ENCODE measurements at regions not wholly inside any gene's neighbourhood (a gene's known extent, or its start where the extent isn't known, plus 50 kb on each side); places are given as distances from the start of the nearest gene placed in this dataset.

DNA sequence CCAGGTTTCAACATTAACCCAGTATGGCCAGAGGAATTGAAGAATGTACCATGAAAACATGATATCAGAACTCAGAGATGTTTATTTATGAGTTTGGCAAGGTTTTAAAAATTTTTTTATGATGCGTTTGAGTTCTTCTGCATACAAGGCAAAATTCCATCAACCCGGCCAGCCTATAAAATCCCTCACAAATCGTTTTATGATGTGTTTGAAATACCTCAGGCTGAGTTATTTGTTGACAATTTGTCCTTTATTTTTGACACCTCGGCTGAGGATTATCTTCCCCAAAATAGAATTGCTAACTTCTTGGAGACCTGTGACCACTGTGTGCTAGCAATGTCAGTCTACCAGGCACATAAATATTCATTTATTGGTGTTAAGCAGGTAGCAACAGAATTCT lies 91.9 kb upstream of the SLC24A3 start:
- Histone ChIP-seq H3K36me3 (no peaks in the 10 kb centered on the region), H3K4me3 (no peak overlapping the region), H3K27ac (no peak overlapping the region), H3K4me1 (no peaks in the 10 kb centered on the region), H3K27me3 (no peaks in the 10 kb centered on the region), H3K9me3 (no peaks in the 10 kb centered on the region)
- DNase-seq: no peak
- intact Hi-C loops (cut with DNase I): no loop called here
- 48 to 51% methylated on average over 4 of the region's 4 CpGs for WGBS, 2 donors
- TF ChIP-seq CTCF (IDR thresholded peaks at IDR 0.05) (no peak), POLR2A (IDR thresholded peaks at IDR 0.05) (no peak)

- WGBS, 2 donors: 63 to 69% methylated on average over 3 of the region's 3 CpGs
- no peaks in the 10 kb centered on the region for H3K4me1 ChIP-seq
- H3K36me3 ChIP-seq: no peaks in the 10 kb centered on the region
- no peaks in the 10 kb centered on the region for H3K27me3 ChIP-seq
- no peak for TF ChIP-seq POLR2A (IDR thresholded peaks at IDR 0.05)
- TF ChIP-seq CTCF (IDR thresholded peaks at IDR 0.05): no peak
- no peak for DNase-seq
- H3K4me3 ChIP-seq: no peak overlapping the region
- H3K27ac ChIP-seq: no peak overlapping the region
- H3K9me3 ChIP-seq: no peaks in the 10 kb centered on the region
- intact Hi-C loops (cut with DNase I): no loop called here
Observed at GRCh38 chr20:19121463-19121862, 91.0 kb upstream of the SLC24A3 start.

GRCh38 chr20:19121916-19122315 lies 90.5 kb upstream of the SLC24A3 start:
- Histone ChIP-seq H3K4me1 (no peaks in the 10 kb centered on the region), H3K36me3 (no peaks in the 10 kb centered on the region), H3K27ac (no peak overlapping the region), H3K4me3 (no peak overlapping the region), H3K9me3 (no peaks in the 10 kb centered on the region), H3K27me3 (no peaks in the 10 kb centered on the region)
- intact Hi-C loops (cut with DNase I): no loop called here
- no peak for DNase-seq
- TF ChIP-seq CTCF (IDR thresholded peaks at IDR 0.05): no peak
- no peak for TF ChIP-seq POLR2A (IDR thresholded peaks at IDR 0.05)

DNA sequence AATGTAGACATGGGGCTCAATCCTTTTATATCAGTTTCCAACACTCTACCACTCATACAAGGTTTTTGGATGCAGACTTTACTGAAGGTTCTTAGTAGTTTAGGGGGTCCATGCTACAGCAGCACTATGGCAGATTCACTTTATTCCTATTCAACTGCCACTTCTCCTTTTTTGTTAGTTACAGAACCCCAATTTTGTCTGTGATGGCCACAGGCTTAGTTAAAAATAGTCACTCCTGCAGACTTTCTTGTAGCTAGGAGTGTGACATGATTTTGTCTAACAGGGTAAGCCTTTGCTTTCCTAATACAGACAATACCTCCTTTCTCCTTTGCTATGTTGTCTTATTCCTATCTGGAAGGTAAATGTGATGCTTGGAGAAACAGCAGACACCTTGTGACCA lies 90.0 kb upstream of the SLC24A3 start:
- Histone ChIP-seq H3K27ac (no peak overlapping the region), H3K27me3 (no peaks in the 10 kb centered on the region), H3K4me3 (no peak overlapping the region), H3K36me3 (no peaks in the 10 kb centered on the region), H3K4me1 (no peaks in the 10 kb centered on the region), H3K9me3 (no peaks in the 10 kb centered on the region)
- intact Hi-C loops (cut with DNase I): no loop called here
- TF ChIP-seq POLR2A (IDR thresholded peaks at IDR 0.05) (no peak), CTCF (IDR thresholded peaks at IDR 0.05) (no peak)
- no peak for DNase-seq

GRCh38 chr20:19125508-19125907 lies 86.9 kb upstream of the SLC24A3 start:
- no peak for TF ChIP-seq POLR2A (IDR thresholded peaks at IDR 0.05)
- no peak for TF ChIP-seq CTCF (IDR thresholded peaks at IDR 0.05)
- intact Hi-C loops (cut with DNase I): no loop called here

More at GRCh38 chr20:19125508-19125907, 86.9 kb upstream of the SLC24A3 start:
- Histone ChIP-seq H3K27ac (no peak overlapping the region), H3K4me3 (no peak overlapping the region), H3K27me3 (no peaks in the 10 kb centered on the region), H3K9me3 (no peaks in the 10 kb centered on the region), H3K36me3 (no peaks in the 10 kb centered on the region), H3K4me1 (no peaks in the 10 kb centered on the region)
- 40 to 76% methylated on average over 1 of the region's 1 CpG for WGBS, 2 donors
- no peak for DNase-seq
